IPS-18c (cell line): ENCODE measurements at regions not wholly inside any gene's neighbourhood (a gene's known extent, or its start where the extent isn't known, plus 50 kb on each side); places are given as distances from the start of the nearest gene placed in this dataset.
"Not testable (repeated sequence)": the region's sequence is repeated elsewhere in the genome, so short reads cannot be mapped to it uniquely, and the experiment has no call there.

Experiments
- H3K4me3 ChIP-seq: 2 replicates; pipeline ENCODE4 v1.7.0; 2013; ENCODE audit warnings: low read depth, mild to moderate bottlenecking, low read length, moderate library complexity; ENCODE audit not compliant: insufficient read depth
- H3K9me3 ChIP-seq: one replicate; pipeline ENCODE4 v1.6.1; 2013; ENCODE audit warnings: mild to moderate bottlenecking, low read length, moderate library complexity; ENCODE audit not compliant: control insufficient read depth, insufficient read depth

- H3K9me3 ChIP-seq = no peaks in the 10 kb centered on the region
- no peak overlapping the region for H3K4me3 ChIP-seq
Measured at GRCh38 chr9:38250279-38251035, 142.0 kb upstream of the ALDH1B1 start.

- Histone ChIP-seq H3K9me3 (no peaks in the 10 kb centered on the region), H3K4me3 (no peak overlapping the region)
Measured at GRCh38 chr9:38249587-38250210, 142.8 kb upstream of the ALDH1B1 start.

GRCh38 chr9:38249049-38249448, 143.5 kb upstream of the ALDH1B1 start:
- Histone ChIP-seq H3K4me3 (no peak overlapping the region), H3K9me3 (no peaks in the 10 kb centered on the region)

- no peaks in the 10 kb centered on the region for H3K9me3 ChIP-seq
Measured at GRCh38 chr9:38246833-38247232, 145.7 kb upstream of the ALDH1B1 start.

GRCh38 chr9:38244971-38245370, 147.5 kb upstream of the ALDH1B1 start:
- no peaks in the 10 kb centered on the region for H3K9me3 ChIP-seq
- no peak overlapping the region for H3K4me3 ChIP-seq

More at GRCh38 chr9:38246833-38247232, 145.7 kb upstream of the ALDH1B1 start:
- no peak overlapping the region for H3K4me3 ChIP-seq

GRCh38 chr9:38243993-38244392, 148.5 kb upstream of the ALDH1B1 start:
- H3K4me3 ChIP-seq = no peak overlapping the region

GRCh38 chr9:38242151-38242550, 150.4 kb upstream of the ALDH1B1 start:
- not testable (repeated sequence) for H3K4me3 ChIP-seq, H3K9me3 ChIP-seq

More at GRCh38 chr9:38243993-38244392, 148.5 kb upstream of the ALDH1B1 start:
- H3K9me3 ChIP-seq = no peaks in the 10 kb centered on the region

- H3K4me3 ChIP-seq = no peak overlapping the region
- no peaks in the 10 kb centered on the region for H3K9me3 ChIP-seq
Measured at GRCh38 chr9:38240051-38240450, 152.5 kb upstream of the ALDH1B1 start.

- Histone ChIP-seq H3K4me3 (no peak overlapping the region), H3K9me3 (no peaks in the 10 kb centered on the region)
Measured at GRCh38 chr9:38235244-38235643, 157.3 kb upstream of the ALDH1B1 start.

- no peaks in the 10 kb centered on the region for H3K9me3 ChIP-seq
- no peak overlapping the region for H3K4me3 ChIP-seq
Measured at GRCh38 chr9:38234479-38235170, 157.9 kb upstream of the ALDH1B1 start.

GRCh38 chr9:38233796-38234355, 158.6 kb upstream of the ALDH1B1 start:
- H3K4me3 ChIP-seq = no peak overlapping the region
- no peaks in the 10 kb centered on the region for H3K9me3 ChIP-seq

GRCh38 chr9:38233343-38233742, 159.2 kb upstream of the ALDH1B1 start:
- no peak overlapping the region for H3K4me3 ChIP-seq
- no peaks in the 10 kb centered on the region for H3K9me3 ChIP-seq

GRCh38 chr9:38232895-38233294, 159.6 kb upstream of the ALDH1B1 start:
- Histone ChIP-seq H3K9me3 (no peaks in the 10 kb centered on the region), H3K4me3 (no peak overlapping the region)

GRCh38 chr9:38229504-38230155, 160.6 kb upstream of the SHB start:
- Histone ChIP-seq H3K4me3 (no peak overlapping the region), H3K9me3 (no peaks in the 10 kb centered on the region)

GRCh38 chr9:38229104-38229500, 160.1 kb upstream of the SHB start:
- Histone ChIP-seq H3K4me3 (no peak overlapping the region), H3K9me3 (no peaks in the 10 kb centered on the region)

- H3K9me3 ChIP-seq = no peaks in the 10 kb centered on the region
- H3K4me3 ChIP-seq = no peak overlapping the region
Measured at GRCh38 chr9:38228331-38229103, 159.5 kb upstream of the SHB start.

- H3K4me3 ChIP-seq = no peak overlapping the region
- H3K9me3 ChIP-seq = no peaks in the 10 kb centered on the region
Measured at GRCh38 chr9:38227656-38228055, 158.6 kb upstream of the SHB start.
